HepG2 (cell line): ENCODE measurements at regions not wholly inside any gene's neighbourhood (a gene's known extent, or its start where the extent isn't known, plus 50 kb on each side); places are given as distances from the start of the nearest gene placed in this dataset.

Source experiments
- ZFP41 ChIP-seq: sonication (generic); formaldehyde crosslinking; IDR thresholded peaks from 2 replicates; pipeline ENCODE4 v1.4.0; 2020; ENCODE audit warnings: mild to moderate bottlenecking, missing genetic modification reagents, borderline replicate concordance
- ZNF530 ChIP-seq: sonication (generic); formaldehyde crosslinking; IDR thresholded peaks from 2 replicates; pipeline ENCODE4 v1.5.0; 2020; ENCODE audit warnings: low read depth, mild to moderate bottlenecking, missing genetic modification reagents

DNA sequence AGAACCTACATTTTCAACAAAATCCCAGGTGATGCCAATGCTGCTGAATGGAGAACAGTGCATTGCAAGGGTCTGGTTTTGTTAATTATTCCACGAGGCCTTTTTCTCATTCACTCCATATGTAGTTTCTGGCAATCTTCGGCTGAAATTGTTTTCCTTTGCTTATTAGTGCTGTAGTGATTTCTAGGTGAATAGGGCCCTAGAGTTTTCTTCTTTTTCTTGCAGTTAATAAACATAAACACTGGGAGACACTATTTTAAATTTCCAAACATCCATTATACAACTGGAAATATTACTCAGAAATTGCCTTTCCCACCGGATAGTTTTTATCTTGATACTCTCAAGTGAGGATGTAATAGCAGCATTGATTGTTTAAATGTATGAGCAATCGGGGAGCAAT is 435.6 kb downstream of the XPNPEP1 start:
- TF ChIP-seq ZNF530 (CRISPR knock-in tag), result no peak
- no peak for TF ChIP-seq ZFP41
